Astrocyte of the spinal cord (primary cell): ENCODE measurements at regions not wholly inside any gene's neighbourhood (a gene's known extent, or its start where the extent isn't known, plus 50 kb on each side); places are given as distances from the start of the nearest gene placed in this dataset.
A peak's percentile ranks its signal among the peaks of the same experiment; 100 is the strongest.

ENCODE experiments used
- DNase-seq: peaks from one replicate; pipeline ENCODE4 v3.0.0; 2011; ENCODE audit warnings: low read depth, low spot score
- H3K4me3 ChIP-seq: 2 replicates; pipeline ENCODE4 v1.5.1; 2011; ENCODE audit warnings: low read depth, mild to moderate bottlenecking, low read length, moderate library complexity
- CTCF ChIP-seq: IDR thresholded peaks from 2 replicates; pipeline ENCODE4 v1.5.1; 2012; ENCODE audit warnings: low read depth, mild to moderate bottlenecking, low read length, inconsistent platforms
- in situ Hi-C: cut with HindIII; loops from 2 replicates; pipeline ENCODE4 v1.10.0; 2017; ENCODE audit warnings: low sequenced_read_pairs

DNA sequence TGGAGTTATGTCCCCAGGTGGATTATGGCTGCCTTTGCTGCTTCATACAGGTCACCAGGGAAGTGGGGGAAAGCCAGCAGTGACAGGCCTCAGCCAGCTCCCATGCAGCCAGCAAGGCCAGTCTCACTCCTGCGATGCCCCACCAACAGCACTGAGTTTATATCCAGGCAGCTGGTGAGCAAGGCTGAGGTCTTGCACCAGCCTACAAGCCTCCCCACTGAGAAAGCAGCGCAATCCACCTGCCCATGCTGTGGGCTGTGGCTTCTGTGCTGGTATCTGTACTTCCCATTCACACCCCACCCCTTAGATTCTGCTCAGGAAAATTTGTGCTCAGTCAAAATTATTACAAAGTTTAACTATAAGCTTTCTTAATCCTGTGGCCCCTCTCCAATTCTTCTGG lies 153.5 kb downstream of the HHIP start:
- no peak for TF ChIP-seq CTCF
- H3K4me3 ChIP-seq: no peak overlapping the region
- no peak for DNase-seq
- in situ Hi-C loops: no loop called here

DNA sequence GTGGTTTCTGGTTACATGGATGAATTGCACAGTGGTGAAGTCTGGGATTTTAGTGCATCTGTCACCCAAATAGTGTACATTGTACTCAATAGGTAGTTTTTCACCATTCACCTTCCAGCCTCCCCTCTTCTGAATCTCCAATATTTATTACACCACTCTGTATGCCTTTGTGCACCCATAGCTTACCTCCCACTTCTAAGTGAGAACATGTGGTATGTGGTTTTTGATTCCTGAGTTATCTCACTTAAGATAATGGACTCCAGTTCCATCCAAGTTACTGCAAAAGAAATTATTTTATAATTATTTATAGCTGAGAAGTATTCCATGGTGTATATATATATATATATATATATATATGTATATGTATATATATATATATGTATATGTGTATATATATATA lies 155.8 kb downstream of the HHIP start:
- in situ Hi-C loops: no loop called here
- no peak for TF ChIP-seq CTCF
- no peak for DNase-seq
- no peak overlapping the region for H3K4me3 ChIP-seq

DNA sequence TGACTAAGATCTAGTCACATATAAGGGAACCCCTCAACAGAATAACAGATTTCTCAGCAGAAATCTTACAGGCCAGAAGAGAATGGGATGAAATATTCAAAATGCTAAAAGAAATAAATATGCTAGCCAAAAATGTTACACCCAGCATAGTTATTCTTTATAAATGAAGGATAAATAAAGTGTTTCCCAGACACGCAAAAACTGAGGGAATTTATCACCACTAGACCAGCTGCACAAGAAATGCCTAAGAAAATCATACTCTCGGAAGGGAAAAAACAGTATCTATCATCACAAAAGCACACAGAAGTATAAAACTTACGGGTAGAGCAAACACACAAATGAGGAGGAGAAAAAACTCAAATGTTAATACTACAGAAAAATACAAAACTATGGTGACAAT lies 162.1 kb downstream of the HHIP start:
- in situ Hi-C loops: no loop called here
- peak; percentile 15 for DNase-seq
- H3K4me3 ChIP-seq: no peak overlapping the region
- TF ChIP-seq CTCF: no peak

DNA sequence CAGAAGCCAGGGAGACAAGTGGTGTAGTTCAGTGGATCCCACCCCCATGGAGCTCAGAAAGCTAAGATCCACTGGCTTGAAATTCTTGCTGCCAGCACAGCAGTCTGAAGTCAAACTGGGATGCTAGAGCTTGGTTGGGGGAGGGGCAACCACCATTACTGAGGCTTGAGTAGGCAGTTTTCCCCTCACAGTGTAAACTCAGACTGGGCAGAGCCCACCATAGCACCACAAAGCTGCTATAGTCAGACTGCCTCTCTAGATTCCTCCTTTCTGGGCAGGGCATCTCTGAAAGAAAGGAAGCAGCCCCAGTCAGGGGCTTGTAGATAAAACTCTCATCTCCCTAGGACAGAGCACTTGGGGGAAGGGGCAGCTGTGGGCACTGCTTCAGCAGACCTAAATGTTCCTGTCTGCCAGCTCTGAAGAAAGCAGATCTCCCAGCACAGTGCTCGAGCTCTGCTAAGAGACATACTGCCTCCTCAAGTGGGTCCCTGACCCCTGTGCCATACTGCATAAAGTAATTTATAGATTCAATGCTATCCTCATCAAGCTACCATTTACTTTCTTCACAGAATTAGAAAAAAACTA lies 163.2 kb downstream of the HHIP start:
- no peak for DNase-seq
- no peak overlapping the region for H3K4me3 ChIP-seq
- TF ChIP-seq CTCF: no peak
- in situ Hi-C loops: no loop called here

DNA sequence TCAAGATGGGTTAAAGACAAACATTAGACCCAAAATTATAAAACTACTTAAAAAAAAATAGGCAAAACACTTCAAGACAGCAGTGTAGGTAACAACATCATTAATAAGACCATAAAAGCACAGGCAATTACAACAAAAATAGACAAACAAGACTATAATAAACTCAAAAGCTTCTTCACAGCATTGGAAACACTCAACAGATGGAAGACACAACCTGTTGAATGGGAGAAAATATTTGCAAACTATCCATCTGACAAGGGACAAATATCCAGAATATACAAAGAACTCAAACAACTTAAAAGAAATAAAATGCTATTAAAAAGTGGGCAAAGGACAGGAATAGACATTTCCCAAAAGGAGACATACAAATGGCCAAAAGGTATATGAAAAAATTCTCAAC lies 170.7 kb downstream of the HHIP start:
- no peak overlapping the region for H3K4me3 ChIP-seq
- TF ChIP-seq CTCF: no peak
- no peak for DNase-seq
- in situ Hi-C loops: no loop called here

- in situ Hi-C loops: no loop called here
- TF ChIP-seq CTCF: no peak
- no peak overlapping the region for H3K4me3 ChIP-seq
- no peak for DNase-seq
Measured at GRCh38 chr4:144817081-144817480, 171.1 kb downstream of the HHIP start.

GRCh38 chr4:144818136-144818535 lies 172.2 kb downstream of the HHIP start:
- in situ Hi-C loops: no loop called here
- no peak overlapping the region for H3K4me3 ChIP-seq
- no peak for DNase-seq
- TF ChIP-seq CTCF: no peak
